ENCODE measurements at regions not wholly inside any gene's neighbourhood (a gene's known extent, or its start where the extent isn't known, plus 50 kb on each side); places are given as distances from the start of the nearest gene placed in this dataset.
A peak's percentile ranks its signal among the peaks of the same experiment; 100 is the strongest.
"Not testable (repeated sequence)": the region's sequence is repeated elsewhere in the genome, so short reads cannot be mapped to it uniquely, and the experiment has no call there.

DNA sequence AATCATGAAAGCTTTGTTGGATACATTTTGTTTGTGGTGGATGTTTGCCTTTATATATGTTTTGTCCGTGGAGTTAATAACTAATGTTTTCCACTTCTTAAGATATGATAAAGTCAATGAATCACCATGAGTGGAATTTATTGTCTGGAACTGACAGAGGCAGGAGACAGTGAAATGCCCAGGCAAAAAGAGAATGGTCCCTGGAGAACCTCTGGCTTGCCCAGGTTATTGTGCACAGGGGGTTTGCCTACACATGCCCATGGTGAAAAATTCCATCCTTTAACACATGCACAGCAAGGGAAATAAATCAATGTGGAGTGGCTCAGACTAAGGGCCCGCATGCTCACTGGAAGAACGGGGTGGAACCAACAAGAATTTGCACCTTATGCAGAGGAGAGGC, 964.3 kb upstream of the GRIA3 start:
- no peak for DNase-seq
- H3K79me2 ChIP-seq (ENCODE audit: control insufficient read depth, insufficient read depth, low read length, poor library complexity), result no peaks in the 10 kb centered on the region
- H3K27ac ChIP-seq (ENCODE audit: low read depth, low read length), result no peak overlapping the region
- H2BK120ac ChIP-seq (ENCODE audit: insufficient read depth, low read length, poor library complexity), result no peak overlapping the region
- H4K91ac ChIP-seq (ENCODE audit: low read depth, low read length), result no peak overlapping the region
- no peak overlapping the region for H4K8ac ChIP-seq (ENCODE audit: low read depth, low read length)
- H3K9me3 ChIP-seq (ENCODE audit: insufficient read depth, low read depth, low read length), result no peaks in the 10 kb centered on the region
- H2BK12ac ChIP-seq (ENCODE audit: low read length), result no peak overlapping the region
- H2AFZ ChIP-seq (ENCODE audit: insufficient read depth, low read length, poor library complexity), result no peak overlapping the region
- no peak overlapping the region for H2BK5ac ChIP-seq (ENCODE audit: low read depth, low read length, poor library complexity)
- peaks cover 3% of the 10 kb centered on the region in 2 experiments for H3K4me1 ChIP-seq (ENCODE audit: control insufficient read depth in 1 of 2, insufficient read depth in 2 of 2, low read length in 2 of 2)
- H3K36me3 ChIP-seq (ENCODE audit: control insufficient read depth in 1 of 2, insufficient read depth in 2 of 2, low read length in 2 of 2), result no peaks in the 10 kb centered on the region
- no peak overlapping the region for H2AK5ac ChIP-seq (ENCODE audit: low read length)
- no peak overlapping the region for H3K9ac ChIP-seq (ENCODE audit: low read length)
- H3K4ac ChIP-seq (ENCODE audit: low read depth, low read length), result no peak overlapping the region
- H3K79me1 ChIP-seq (ENCODE audit: low read length), result no peaks in the 10 kb centered on the region
- H3K14ac ChIP-seq (ENCODE audit: low read length), result no peak overlapping the region
- H3K4me3 ChIP-seq (ENCODE audit: low read depth, low read length), result no peak overlapping the region
- no peak overlapping the region for H3K18ac ChIP-seq (ENCODE audit: low read length)
- no peak overlapping the region for H3K23ac ChIP-seq (ENCODE audit: low read length)
- no peak overlapping the region for H4K12ac ChIP-seq (ENCODE audit: low read depth, low read length)
- no CpG with 5 or more reads among the region's 3 CpGs for WGBS (ENCODE audit: extremely low coverage, insufficient coverage, insufficient read length)
- no peak overlapping the region for H3K4me2 ChIP-seq (ENCODE audit: low read length)
- H3K27me3 ChIP-seq (ENCODE audit: insufficient read depth, low read length), result no peaks in the 10 kb centered on the region

DNA sequence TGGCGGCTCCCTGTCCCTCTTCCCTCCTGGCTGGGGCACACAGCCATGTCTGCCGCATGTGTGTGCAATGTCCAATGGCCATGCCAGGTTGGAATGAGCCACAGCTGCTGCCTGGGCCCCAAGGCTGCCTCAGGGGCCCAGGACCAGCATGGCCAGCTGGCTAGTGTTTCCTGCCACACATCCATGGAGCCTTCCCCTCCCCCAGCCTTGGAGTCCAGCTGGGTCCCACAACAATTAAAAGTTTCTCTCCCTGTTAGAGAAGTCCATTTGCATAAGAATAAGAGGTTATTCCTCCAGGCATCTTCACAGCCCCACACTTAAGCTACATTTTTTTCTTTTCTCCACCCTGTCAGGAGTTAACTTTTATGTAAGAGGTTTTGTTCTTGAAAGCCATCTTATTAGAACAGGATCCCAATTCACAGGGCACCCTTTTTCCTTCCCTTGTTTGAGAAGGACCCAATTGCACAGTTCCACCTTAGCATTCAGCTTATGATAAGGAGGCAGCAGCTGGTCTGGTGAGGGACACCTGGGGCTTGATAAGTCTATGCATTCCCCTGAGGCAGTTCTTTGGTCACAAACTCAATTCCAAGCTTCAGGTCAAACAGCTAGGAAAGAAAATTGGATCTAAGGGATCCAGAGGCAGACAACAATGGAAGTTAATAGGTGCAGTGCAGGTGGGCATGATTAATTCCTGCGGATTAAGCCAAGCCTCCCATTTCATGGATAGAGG, 963.3 kb upstream of the GRIA3 start:
- no peaks in the 10 kb centered on the region for H3K27me3 ChIP-seq (ENCODE audit: insufficient read depth, low read length)
- H3K23ac ChIP-seq (ENCODE audit: low read length), result no peak overlapping the region
- no peak overlapping the region for H3K18ac ChIP-seq (ENCODE audit: low read length)
- no peak overlapping the region for H3K4me2 ChIP-seq (ENCODE audit: low read length)
- H2BK12ac ChIP-seq (ENCODE audit: low read length), result no peak overlapping the region
- no peaks in the 10 kb centered on the region for H3K79me1 ChIP-seq (ENCODE audit: low read length)
- peak in 1 of 2 donors; percentile 3 for DNase-seq
- no peak overlapping the region for H2BK120ac ChIP-seq (ENCODE audit: insufficient read depth, low read length, poor library complexity)
- peak overlapping the region; percentile 54 for H4K12ac ChIP-seq (ENCODE audit: low read depth, low read length)
- WGBS (ENCODE audit: extremely low coverage, insufficient coverage, insufficient read length), result no CpG with 5 or more reads among the region's 3 CpGs
- no peak overlapping the region for H3K4me3 ChIP-seq (ENCODE audit: low read depth, low read length)
- no peaks in the 10 kb centered on the region for H3K79me2 ChIP-seq (ENCODE audit: control insufficient read depth, insufficient read depth, low read length, poor library complexity)
- no peak overlapping the region for H2BK5ac ChIP-seq (ENCODE audit: low read depth, low read length, poor library complexity)
- peaks cover 3% of the 10 kb centered on the region in 2 experiments for H3K4me1 ChIP-seq (ENCODE audit: control insufficient read depth in 1 of 2, insufficient read depth in 2 of 2, low read length in 2 of 2)
- no peak overlapping the region for H3K9ac ChIP-seq (ENCODE audit: low read length)
- no peak overlapping the region for H3K14ac ChIP-seq (ENCODE audit: low read length)
- H2AFZ ChIP-seq (ENCODE audit: insufficient read depth, low read length, poor library complexity), result no peak overlapping the region
- H2AK5ac ChIP-seq (ENCODE audit: low read length), result no peak overlapping the region
- H3K36me3 ChIP-seq (ENCODE audit: control insufficient read depth in 1 of 2, insufficient read depth in 2 of 2, low read length in 2 of 2), result no peaks in the 10 kb centered on the region
- no peak overlapping the region for H3K4ac ChIP-seq (ENCODE audit: low read depth, low read length)
- H3K9me3 ChIP-seq (ENCODE audit: insufficient read depth, low read depth, low read length), result no peaks in the 10 kb centered on the region
- no peak overlapping the region for H4K91ac ChIP-seq (ENCODE audit: low read depth, low read length)
- H3K27ac ChIP-seq (ENCODE audit: low read depth, low read length), result no peak overlapping the region
- H4K8ac ChIP-seq (ENCODE audit: low read depth, low read length), result no peak overlapping the region

- H4K12ac ChIP-seq (ENCODE audit: low read depth, low read length); H3K14ac ChIP-seq (ENCODE audit: low read length); H3K27me3 ChIP-seq (ENCODE audit: insufficient read depth, low read length); H2BK5ac ChIP-seq (ENCODE audit: low read depth, low read length, poor library complexity); H3K36me3 ChIP-seq (ENCODE audit: control insufficient read depth in 1 of 2, insufficient read depth in 2 of 2, low read length in 2 of 2); H2BK120ac ChIP-seq (ENCODE audit: insufficient read depth, low read length, poor library complexity); H4K8ac ChIP-seq (ENCODE audit: low read depth, low read length); H4K91ac ChIP-seq (ENCODE audit: low read depth, low read length); H3K79me1 ChIP-seq (ENCODE audit: low read length); H2AK5ac ChIP-seq (ENCODE audit: low read length); H3K9ac ChIP-seq (ENCODE audit: low read length); H3K18ac ChIP-seq (ENCODE audit: low read length); DNase-seq; H3K23ac ChIP-seq (ENCODE audit: low read length); H3K79me2 ChIP-seq (ENCODE audit: control insufficient read depth, insufficient read depth, low read length, poor library complexity); H2BK12ac ChIP-seq (ENCODE audit: low read length); H3K27ac ChIP-seq (ENCODE audit: low read depth, low read length); H3K4me1 ChIP-seq (ENCODE audit: control insufficient read depth in 1 of 2, insufficient read depth in 2 of 2, low read length in 2 of 2); H3K4me3 ChIP-seq (ENCODE audit: low read depth, low read length); H2AFZ ChIP-seq (ENCODE audit: insufficient read depth, low read length, poor library complexity); H3K9me3 ChIP-seq (ENCODE audit: insufficient read depth, low read depth, low read length); H3K4me2 ChIP-seq (ENCODE audit: low read length); H3K4ac ChIP-seq (ENCODE audit: low read depth, low read length): not testable (repeated sequence)
- no CpG with 5 or more reads among the region's 4 CpGs for WGBS (ENCODE audit: extremely low coverage, insufficient coverage, insufficient read length)
These were observed 962.3 kb upstream of the GRIA3 start for GRCh38 chrX:122221810-122222209.

DNA sequence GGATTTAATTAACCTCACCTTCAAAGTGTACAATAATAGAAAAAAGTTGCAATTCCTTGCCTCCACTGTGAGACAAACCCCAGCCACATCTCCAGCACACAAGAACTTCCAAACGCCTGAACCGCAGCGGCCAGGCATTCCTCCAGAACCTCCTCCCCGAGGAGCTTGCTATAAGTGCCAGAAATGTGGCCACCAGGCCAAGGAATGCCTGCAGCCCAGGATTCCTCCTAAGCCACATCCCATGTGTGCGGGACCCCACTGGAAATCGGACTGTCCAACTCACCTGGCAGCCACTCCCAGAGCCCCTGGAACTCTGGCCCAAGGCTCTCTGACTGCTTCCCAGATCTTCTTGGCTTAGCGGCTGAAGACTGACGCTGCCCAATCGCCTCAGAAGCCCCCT, 959.9 kb upstream of the GRIA3 start:
- H3K18ac ChIP-seq (ENCODE audit: low read length); H2AK5ac ChIP-seq (ENCODE audit: low read length); H4K8ac ChIP-seq (ENCODE audit: low read depth, low read length); H4K12ac ChIP-seq (ENCODE audit: low read depth, low read length); H3K79me1 ChIP-seq (ENCODE audit: low read length); H3K14ac ChIP-seq (ENCODE audit: low read length); DNase-seq; H2AFZ ChIP-seq (ENCODE audit: insufficient read depth, low read length, poor library complexity); H3K4me3 ChIP-seq (ENCODE audit: low read depth, low read length); H3K9ac ChIP-seq (ENCODE audit: low read length); H2BK5ac ChIP-seq (ENCODE audit: low read depth, low read length, poor library complexity); H3K4me1 ChIP-seq (ENCODE audit: control insufficient read depth in 1 of 2, insufficient read depth in 2 of 2, low read length in 2 of 2); H3K79me2 ChIP-seq (ENCODE audit: control insufficient read depth, insufficient read depth, low read length, poor library complexity); H3K4me2 ChIP-seq (ENCODE audit: low read length); H3K36me3 ChIP-seq (ENCODE audit: control insufficient read depth in 1 of 2, insufficient read depth in 2 of 2, low read length in 2 of 2); H4K91ac ChIP-seq (ENCODE audit: low read depth, low read length); H3K9me3 ChIP-seq (ENCODE audit: insufficient read depth, low read depth, low read length); H2BK12ac ChIP-seq (ENCODE audit: low read length); H3K23ac ChIP-seq (ENCODE audit: low read length); H3K27me3 ChIP-seq (ENCODE audit: insufficient read depth, low read length); H3K27ac ChIP-seq (ENCODE audit: low read depth, low read length); H3K4ac ChIP-seq (ENCODE audit: low read depth, low read length); H2BK120ac ChIP-seq (ENCODE audit: insufficient read depth, low read length, poor library complexity): not testable (repeated sequence)
- whole genome bisulfite sequencing (ENCODE audit: extremely low coverage, insufficient coverage, insufficient read length), result no CpG with 5 or more reads among the region's 9 CpGs
